ENCODE measurements at regions not wholly inside any gene's neighbourhood (a gene's known extent, or its start where the extent isn't known, plus 50 kb on each side); places are given as distances from the start of the nearest gene placed in this dataset.

GRCh38 chrY:12593532-12594216, 107.4 kb upstream of the USP9Y start:
- no peak for DNase-seq
- TF ChIP-seq, protein P1, sequence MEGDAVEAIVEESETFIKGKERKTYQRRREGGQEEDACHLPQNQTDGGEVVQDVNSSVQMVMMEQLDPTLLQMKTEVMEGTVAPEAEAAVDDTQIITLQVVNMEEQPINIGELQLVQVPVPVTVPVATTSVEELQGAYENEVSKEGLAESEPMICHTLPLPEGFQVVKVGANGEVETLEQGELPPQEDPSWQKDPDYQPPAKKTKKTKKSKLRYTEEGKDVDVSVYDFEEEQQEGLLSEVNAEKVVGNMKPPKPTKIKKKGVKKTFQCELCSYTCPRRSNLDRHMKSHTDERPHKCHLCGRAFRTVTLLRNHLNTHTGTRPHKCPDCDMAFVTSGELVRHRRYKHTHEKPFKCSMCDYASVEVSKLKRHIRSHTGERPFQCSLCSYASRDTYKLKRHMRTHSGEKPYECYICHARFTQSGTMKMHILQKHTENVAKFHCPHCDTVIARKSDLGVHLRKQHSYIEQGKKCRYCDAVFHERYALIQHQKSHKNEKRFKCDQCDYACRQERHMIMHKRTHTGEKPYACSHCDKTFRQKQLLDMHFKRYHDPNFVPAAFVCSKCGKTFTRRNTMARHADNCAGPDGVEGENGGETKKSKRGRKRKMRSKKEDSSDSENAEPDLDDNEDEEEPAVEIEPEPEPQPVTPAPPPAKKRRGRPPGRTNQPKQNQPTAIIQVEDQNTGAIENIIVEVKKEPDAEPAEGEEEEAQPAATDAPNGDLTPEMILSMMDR (IDR thresholded peaks at IDR 0.05), result no peak
- no peaks in the 10 kb centered on the region for H3K4me1 Mint-ChIP-seq
- H3K36me3 Mint-ChIP-seq (ENCODE audit: low read depth), result no peaks in the 10 kb centered on the region
- no peak overlapping the region for H3K4me3 Mint-ChIP-seq
- no peak overlapping the region for H3K27ac Mint-ChIP-seq
- H3K27me3 Mint-ChIP-seq (ENCODE audit: low read depth, poor library complexity), result no peaks in the 10 kb centered on the region
- no peaks in the 10 kb centered on the region for H3K9me3 Mint-ChIP-seq

DNA sequence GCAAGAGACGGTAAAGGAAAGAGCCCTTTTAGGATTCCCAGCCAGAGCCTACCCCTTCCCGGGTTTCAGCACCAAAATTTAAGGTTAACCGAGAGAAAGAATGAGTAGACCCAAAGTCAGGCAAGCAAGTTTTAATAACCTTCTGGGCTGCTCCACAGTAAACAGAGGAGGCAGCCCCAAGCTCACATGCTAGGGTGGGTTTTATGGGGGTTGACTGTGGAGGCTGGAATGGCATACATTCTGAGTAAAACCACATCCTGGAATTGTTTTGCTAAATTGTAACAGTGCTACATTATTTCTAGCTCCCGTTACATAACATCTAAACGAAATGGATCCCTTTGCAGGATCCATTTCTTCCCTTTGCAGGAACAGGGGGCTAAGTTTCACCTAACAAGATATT, 102.2 kb upstream of the USP9Y start:
- no peak for DNase-seq
- H3K9me3 Mint-ChIP-seq, result no peaks in the 10 kb centered on the region
- no peak overlapping the region for H3K4me3 Mint-ChIP-seq
- TF ChIP-seq, protein P1 (IDR thresholded peaks at IDR 0.05), result no peak
- H3K27me3 Mint-ChIP-seq (ENCODE audit: low read depth, poor library complexity), result no peaks in the 10 kb centered on the region
- no peaks in the 10 kb centered on the region for H3K4me1 Mint-ChIP-seq
- no peaks in the 10 kb centered on the region for H3K36me3 Mint-ChIP-seq (ENCODE audit: low read depth)
- no peak overlapping the region for H3K27ac Mint-ChIP-seq

- DNase-seq, result no peak
- no peak overlapping the region for H3K4me3 Mint-ChIP-seq
- H3K9me3 Mint-ChIP-seq, result no peaks in the 10 kb centered on the region
- no peak overlapping the region for H3K27ac Mint-ChIP-seq
- H3K36me3 Mint-ChIP-seq (ENCODE audit: low read depth), result no peaks in the 10 kb centered on the region
- no peaks in the 10 kb centered on the region for H3K4me1 Mint-ChIP-seq
- H3K27me3 Mint-ChIP-seq (ENCODE audit: low read depth, poor library complexity), result no peaks in the 10 kb centered on the region
- TF ChIP-seq, protein P1 (IDR thresholded peaks at IDR 0.05), result no peak
Observed at GRCh38 chrY:12605426-12605825, 95.6 kb upstream of the USP9Y start.

- Mint-ChIP-seq H3K9me3 (no peaks in the 10 kb centered on the region), H3K36me3 (ENCODE audit: low read depth) (no peaks in the 10 kb centered on the region), H3K27me3 (ENCODE audit: low read depth, poor library complexity) (no peaks in the 10 kb centered on the region), H3K4me1 (no peaks in the 10 kb centered on the region), H3K27ac (no peak overlapping the region), H3K4me3 (no peak overlapping the region)
- no peak for DNase-seq
- TF ChIP-seq, protein P1 (IDR thresholded peaks at IDR 0.05), result no peak
Observed at GRCh38 chrY:12610861-12611260, 90.2 kb upstream of the USP9Y start.

DNA sequence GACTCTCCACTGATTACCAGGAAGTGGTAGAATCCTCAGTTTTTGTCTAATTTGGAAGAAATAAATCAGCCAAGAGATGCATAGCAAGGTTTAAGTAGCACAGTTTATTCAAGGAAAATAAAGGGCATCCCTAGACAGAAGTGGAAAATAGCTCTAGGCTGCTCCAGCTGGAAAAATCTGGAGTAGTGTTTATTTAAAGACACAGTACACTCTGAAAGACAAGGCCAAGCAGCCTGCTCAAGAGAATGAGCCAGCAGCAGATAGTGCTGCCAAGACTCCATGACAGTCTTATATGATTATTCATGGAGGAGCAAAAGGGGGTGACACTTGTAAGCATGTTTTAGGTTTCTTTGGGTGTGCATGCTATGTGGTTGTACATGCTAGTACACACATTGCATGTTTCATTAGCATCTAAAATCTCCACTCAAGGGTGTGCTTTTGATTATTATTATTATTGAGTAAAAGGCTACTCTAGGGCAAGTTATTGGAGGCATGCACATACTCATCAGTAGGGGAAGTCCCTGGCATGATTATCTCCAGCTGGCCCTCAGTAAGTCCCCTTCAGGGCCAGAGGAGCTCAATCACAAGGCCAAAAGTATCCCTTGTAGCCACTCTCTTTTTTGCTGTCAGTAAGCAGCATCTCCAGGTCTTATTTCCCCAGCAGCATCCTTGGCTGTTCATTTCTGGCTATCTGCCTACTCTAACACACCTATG, 85.1 kb upstream of the USP9Y start:
- no peak overlapping the region for H3K27ac Mint-ChIP-seq
- H3K9me3 Mint-ChIP-seq, result no peaks in the 10 kb centered on the region
- H3K36me3 Mint-ChIP-seq (ENCODE audit: low read depth), result no peaks in the 10 kb centered on the region
- no peaks in the 10 kb centered on the region for H3K4me1 Mint-ChIP-seq
- H3K27me3 Mint-ChIP-seq (ENCODE audit: low read depth, poor library complexity), result no peaks in the 10 kb centered on the region
- H3K4me3 Mint-ChIP-seq, result no peak overlapping the region
- no peak for DNase-seq
- TF ChIP-seq, protein P1 (IDR thresholded peaks at IDR 0.05), result no peak

Measured in nephron progenitor cell (in vitro differentiated cells).